GM23338 (cell line): ENCODE measurements at regions not wholly inside any gene's neighbourhood (a gene's known extent, or its start where the extent isn't known, plus 50 kb on each side); places are given as distances from the start of the nearest gene placed in this dataset.

ENCODE experiments used
- ATAC-seq: fragments of 200-7000 bp; cut with Tn5 transposase; 3 replicates; pipeline ENCODE4 v1.9.1; 2020
- DNase-seq: peaks from one replicate; pipeline ENCODE4 v3.0.0-alpha.2; 2015; ENCODE audit warnings: low spot score
- H2AFZ ChIP-seq: fragments of 200-600 bp; sonication (generic); 2 replicates; pipeline ENCODE4 v1.8.0; 2016; ENCODE audit warnings: antibody characterized with exemption, mild to moderate bottlenecking, moderate library complexity
- H3F3A ChIP-seq: fragments of 200-600 bp; sonication (generic); replicated peaks from 2 replicates; pipeline ENCODE4 v1.8.0; 2017; ENCODE audit warnings: antibody characterized with exemption, mixed run types, low read depth
- H3K27ac ChIP-seq: fragments of 200-600 bp; sonication (generic); 2 replicates; pipeline ENCODE4 v1.6.1; 2016; ENCODE audit warnings: low read depth
- H3K27me3 ChIP-seq: fragments of 200-600 bp; sonication (generic); 2 replicates; pipeline ENCODE4 v1.8.0; 2016; ENCODE audit warnings: mild to moderate bottlenecking, mixed run types, moderate library complexity; ENCODE audit not compliant: insufficient read depth
- H3K36me3 ChIP-seq: fragments of 200-600 bp; sonication (generic); 2 replicates; pipeline ENCODE4 v1.8.0; 2016; ENCODE audit warnings: mild to moderate bottlenecking; ENCODE audit not compliant: insufficient read depth
- H3K4me1 ChIP-seq: fragments of 200-600 bp; sonication (generic); 2 replicates; pipeline ENCODE4 v1.8.0; 2016; ENCODE audit warnings: mild to moderate bottlenecking, moderate library complexity; ENCODE audit not compliant: insufficient read depth
- H3K4me2 ChIP-seq: fragments of 200-600 bp; sonication (generic); 2 replicates; pipeline ENCODE4 v1.7.1; 2017; ENCODE audit warnings: mixed run types
- H3K4me3 ChIP-seq: fragments of 200-600 bp; sonication (generic); 2 replicates; pipeline ENCODE4 v1.6.1; 2016; ENCODE audit warnings: mixed run types
- H3K79me2 ChIP-seq: fragments of 200-600 bp; sonication (generic); replicated peaks from 2 replicates; pipeline ENCODE4 v1.8.0; 2017; ENCODE audit warnings: mild to moderate bottlenecking; ENCODE audit not compliant: insufficient read depth
- H3K9me2 ChIP-seq: fragments of 200-600 bp; sonication (generic); 2 replicates; pipeline ENCODE4 v1.8.0; 2017; ENCODE audit not compliant: insufficient read depth
- H4K20me1 ChIP-seq: fragments of 200-600 bp; sonication (generic); replicated peaks from 2 replicates; pipeline ENCODE4 v1.8.0; 2017; ENCODE audit warnings: mild to moderate bottlenecking; ENCODE audit not compliant: insufficient read depth
- H3K27ac Mint-ChIP-seq: 2 replicates; pipeline ENCODE4 v1.8.0; 2020; ENCODE audit warnings: inconsistent platforms, mild to moderate bottlenecking, moderate library complexity, mixed read lengths
- H3K27me3 Mint-ChIP-seq: 3 replicates; pipeline ENCODE4 v1.8.0; 2022; ENCODE audit warnings: low read depth, mild to moderate bottlenecking, moderate library complexity, mixed read lengths, inconsistent platforms; ENCODE audit not compliant: insufficient read depth, poor library complexity
- H3K36me3 Mint-ChIP-seq: 3 replicates; pipeline ENCODE4 v1.8.0; 2021; ENCODE audit warnings: low read depth, mild to moderate bottlenecking, inconsistent platforms, moderate library complexity, mixed read lengths
- H3K4me1 Mint-ChIP-seq: 3 replicates; pipeline ENCODE4 v1.8.0; 2020; ENCODE audit warnings: mild to moderate bottlenecking, inconsistent platforms, mixed read lengths
- H3K4me3 Mint-ChIP-seq: 3 replicates; pipeline ENCODE4 v1.8.0; 2021; ENCODE audit warnings: moderate library complexity, mild to moderate bottlenecking, inconsistent platforms, mixed read lengths
- H3K9me3 Mint-ChIP-seq: 3 replicates; pipeline ENCODE4 v1.8.0; 2020; ENCODE audit warnings: moderate library complexity, mild to moderate bottlenecking, inconsistent platforms, mixed read lengths
- CREB1 ChIP-seq: fragments of 250-450 bp; sonication (Bioruptor Pico); IDR thresholded peaks from 2 replicates; pipeline ENCODE4 v1.5.0; 2020; ENCODE audit warnings: low read depth, mild to moderate bottlenecking, moderate library complexity
- CTCF ChIP-seq, 2 experiments: fragments of 200-600 bp in 1 of 2; sonication (generic) in 1 of 2; conservative IDR thresholded peaks; 2 replicates each; pipeline versions ENCODE4 v1.5.1 to v1.6.1; 2016 to 2017; ENCODE audit warnings: antibody characterized with exemption in 2 of 2, low read depth in 2 of 2, mild to moderate bottlenecking in 2 of 2, moderate library complexity in 1 of 2
- ETS1 ChIP-seq: IDR thresholded peaks from 2 replicates; pipeline ENCODE4 v1.6.1; 2016; ENCODE audit warnings: antibody characterized with exemption
- EZH2 ChIP-seq: fragments of 200-600 bp; sonication (generic); IDR thresholded peaks from one replicate; pipeline ENCODE4 v1.8.0; 2017; ENCODE audit warnings: antibody characterized with exemption, mild to moderate bottlenecking, low read depth; ENCODE audit not compliant: unreplicated experiment
- EZH2phosphoT487 ChIP-seq: fragments of 200-600 bp; sonication (generic); IDR thresholded peaks from one replicate; pipeline ENCODE4 v1.8.1; 2018; ENCODE audit warnings: antibody characterized with exemption; ENCODE audit not compliant: unreplicated experiment
- JUNB ChIP-seq: IDR thresholded peaks from one replicate; pipeline ENCODE4 v1.6.1; 2016; ENCODE audit warnings: antibody characterized with exemption; ENCODE audit not compliant: unreplicated experiment
- NANOG ChIP-seq: IDR thresholded peaks from 2 replicates; pipeline ENCODE4 v1.6.1; 2016; ENCODE audit warnings: antibody characterized with exemption, borderline replicate concordance
- POLR2AphosphoS5 ChIP-seq: IDR thresholded peaks from 2 replicates; pipeline ENCODE4 v1.6.1; 2016; ENCODE audit warnings: antibody characterized with exemption, low read depth
- REST ChIP-seq: IDR thresholded peaks from one replicate; pipeline ENCODE4 v1.6.1; 2018; ENCODE audit warnings: antibody characterized with exemption; ENCODE audit not compliant: unreplicated experiment
- STAT1 ChIP-seq: IDR thresholded peaks from one replicate; pipeline ENCODE4 v1.6.1; 2016; ENCODE audit warnings: antibody characterized with exemption; ENCODE audit not compliant: unreplicated experiment
- ZNF114 ChIP-seq: fragments of 250-450 bp; sonication (Bioruptor Pico); IDR thresholded peaks from 2 replicates; pipeline ENCODE4 v1.5.0; 2020; ENCODE audit warnings: mild to moderate bottlenecking, moderate library complexity
- ZNF331 ChIP-seq: fragments of 250-450 bp; sonication (Bioruptor Pico); IDR thresholded peaks from 2 replicates; pipeline ENCODE4 v1.5.0; 2020; ENCODE audit warnings: low read depth, mild to moderate bottlenecking, moderate library complexity
- ZNF462 ChIP-seq: fragments of 250-450 bp; sonication (Bioruptor Pico); IDR thresholded peaks from 2 replicates; pipeline ENCODE4 v1.5.0; 2020; ENCODE audit warnings: mild to moderate bottlenecking, moderate library complexity

- Histone ChIP-seq H3K36me3 (no peaks in the 10 kb centered on the region), H3F3A (no peaks in the 10 kb centered on the region), H3K4me2 (no peak overlapping the region), H3K4me1 (peaks cover 14% of the 10 kb centered on the region), H3K4me3 (no peak overlapping the region), H3K9me2 (no peaks in the 10 kb centered on the region), H3K79me2 (no peaks in the 10 kb centered on the region), H3K27me3 (no peaks in the 10 kb centered on the region), H2AFZ (no peak overlapping the region), H3K27ac (no peak overlapping the region), H4K20me1 (no peaks in the 10 kb centered on the region)
- DNase-seq (no peak), ATAC-seq (no peak)
- peaks cover 3% of the 10 kb centered on the region for H3K27me3 Mint-ChIP-seq
- H3K36me3 Mint-ChIP-seq: no peaks in the 10 kb centered on the region
- H3K4me3 Mint-ChIP-seq: no peak overlapping the region
- H3K27ac Mint-ChIP-seq: no peak overlapping the region
- H3K4me1 Mint-ChIP-seq: peaks cover 18% of the 10 kb centered on the region
- H3K9me3 Mint-ChIP-seq: no peaks in the 10 kb centered on the region
- no peak for TF ChIP-seq CREB1 (CRISPR knock-in tag)
- TF ChIP-seq CTCF (conservative IDR thresholded peaks at IDR 0.05; ENCODE audit: low read depth in 2 of 2): no peak
- no peak for TF ChIP-seq NANOG
- TF ChIP-seq EZH2phosphoT487: no peak
- no peak for TF ChIP-seq ZNF114 (CRISPR knock-in tag)
- TF ChIP-seq POLR2AphosphoS5: no peak
- no peak for TF ChIP-seq EZH2
- no peak for TF ChIP-seq ZNF331 (CRISPR knock-in tag)
- TF ChIP-seq JUNB: no peak
- TF ChIP-seq ZNF462 (CRISPR knock-in tag): no peak
- no peak for TF ChIP-seq REST
- no peak for TF ChIP-seq ETS1
- TF ChIP-seq STAT1: no peak
Measured at GRCh38 chr2:56475191-56475590, 291.4 kb downstream of the CCDC85A start.
